LoVo (cell line): ENCODE measurements at regions not wholly inside any gene's neighbourhood (a gene's known extent, or its start where the extent isn't known, plus 50 kb on each side); places are given as distances from the start of the nearest gene placed in this dataset.

Experiments used
- DNase-seq: peaks from one replicate; pipeline ENCODE4 v3.0.0-alpha.2; 2016; ENCODE audit warnings: low spot score

DNA sequence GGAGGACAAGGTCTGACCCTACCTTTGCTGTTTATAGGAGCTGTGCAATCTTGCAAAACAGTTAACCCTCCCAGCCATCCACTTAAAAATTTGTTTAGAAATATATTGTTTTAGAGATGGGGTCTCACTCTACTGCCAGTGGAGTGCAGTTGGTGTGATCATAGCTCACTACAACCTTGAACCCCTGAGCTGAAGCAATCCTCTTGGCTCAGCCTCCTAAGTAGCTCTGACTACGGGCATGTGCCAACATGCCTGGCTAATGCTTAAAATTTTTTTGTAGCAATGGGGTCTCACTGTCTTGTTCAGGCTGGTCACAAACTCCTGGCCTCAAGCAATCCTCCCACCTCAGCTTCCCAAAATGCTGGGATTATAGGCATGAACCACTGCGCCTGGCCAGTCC is 120.2 kb upstream of the PJA2 start:
- DNase-seq, result no peak

DNA sequence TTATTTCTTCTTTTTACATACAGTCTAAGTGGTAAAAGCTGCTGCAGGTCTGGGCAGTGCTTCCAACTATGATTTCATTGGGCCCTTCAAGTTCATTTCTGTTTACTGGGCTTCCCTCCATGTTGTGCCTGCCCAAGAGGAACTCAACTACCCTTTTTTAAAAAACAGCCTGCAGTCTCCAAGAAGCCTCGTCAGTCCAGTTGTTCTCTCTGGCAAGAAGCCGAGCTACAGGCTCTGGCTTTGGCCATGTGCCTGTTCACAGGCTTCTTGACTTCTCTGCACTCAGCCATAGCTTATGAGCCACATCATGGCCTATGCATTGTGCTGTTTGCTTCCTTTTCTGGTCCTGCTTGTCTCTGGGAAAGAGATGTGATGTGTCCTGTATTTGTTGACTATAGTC is 119.7 kb upstream of the PJA2 start:
- DNase-seq, result no peak

DNA sequence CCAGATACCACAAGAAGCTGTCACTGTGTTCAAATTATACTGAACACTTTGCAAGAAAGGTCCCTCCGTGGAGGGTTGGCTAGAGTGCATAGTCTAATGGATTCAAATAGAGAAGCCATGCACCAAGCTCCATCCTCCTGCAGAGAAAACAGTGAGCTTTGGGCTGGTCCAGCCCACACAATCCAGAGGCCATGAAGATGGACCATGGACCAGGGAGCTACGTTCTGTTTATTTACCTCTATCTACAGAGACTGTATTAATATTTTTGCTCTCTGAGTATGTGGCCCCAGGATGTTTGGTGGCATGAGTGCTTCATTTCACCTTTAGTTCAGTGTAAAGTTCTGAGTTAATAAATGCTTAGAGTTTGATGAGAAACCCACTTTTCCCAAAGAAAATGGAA is 114.8 kb upstream of the PJA2 start:
- DNase-seq, result no peak

DNA sequence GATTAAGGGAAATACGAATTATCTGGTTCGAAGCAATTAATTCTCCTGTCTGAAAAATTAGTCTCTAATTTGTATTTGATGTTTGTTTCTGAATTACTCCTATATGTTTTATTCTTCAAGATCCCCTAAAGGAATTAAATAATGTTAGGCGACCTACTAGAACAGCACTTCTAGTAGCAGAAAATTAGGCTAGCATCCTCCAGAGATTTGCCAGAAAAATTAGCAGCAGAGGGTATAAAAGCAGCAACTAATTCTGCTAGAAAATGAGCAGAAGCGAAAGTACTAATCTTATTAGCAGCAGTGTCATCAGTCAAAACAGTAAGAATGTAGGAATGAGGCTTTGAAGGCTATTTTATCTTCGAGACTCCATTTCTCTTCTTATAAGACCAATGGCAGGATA is 114.3 kb upstream of the PJA2 start:
- no peak for DNase-seq

DNA sequence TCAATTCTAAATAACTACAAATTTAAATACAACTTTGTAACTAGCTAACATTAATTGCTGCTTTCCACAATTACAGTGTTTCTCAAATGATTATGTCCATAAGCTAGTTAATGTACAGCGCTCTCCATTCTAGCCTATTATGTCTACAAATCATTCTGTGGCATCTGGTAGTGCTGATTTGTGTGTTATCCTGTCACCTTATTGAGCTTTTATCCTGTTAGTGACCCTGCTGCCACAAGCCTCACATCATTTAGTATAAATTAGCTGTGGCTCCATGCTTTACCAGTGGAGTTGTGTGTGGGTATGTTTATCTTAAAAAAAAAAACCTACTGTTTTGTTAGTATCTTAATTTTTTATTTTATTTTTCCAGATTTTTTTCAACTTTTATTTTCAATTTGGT is 112.6 kb upstream of the PJA2 start:
- DNase-seq, result no peak

DNA sequence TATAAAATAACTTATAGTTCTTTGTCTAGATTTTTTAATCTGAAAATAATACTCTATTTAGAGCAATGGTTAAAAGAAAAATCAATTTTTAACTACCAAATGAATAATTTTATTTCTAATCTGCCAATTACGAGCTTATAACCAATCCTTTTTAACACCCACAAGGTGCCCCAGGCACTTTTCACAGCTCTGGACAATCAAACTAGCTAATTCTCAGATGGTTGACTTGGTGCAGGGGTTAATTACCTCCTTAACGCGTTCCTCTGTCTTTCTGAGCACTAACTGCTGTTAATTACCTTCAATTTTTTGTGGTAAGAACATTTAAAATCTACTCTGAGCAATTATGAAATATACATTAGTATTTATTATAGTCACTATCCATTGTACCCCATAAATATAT is 109.6 kb upstream of the PJA2 start:
- DNase-seq, result no peak

DNA sequence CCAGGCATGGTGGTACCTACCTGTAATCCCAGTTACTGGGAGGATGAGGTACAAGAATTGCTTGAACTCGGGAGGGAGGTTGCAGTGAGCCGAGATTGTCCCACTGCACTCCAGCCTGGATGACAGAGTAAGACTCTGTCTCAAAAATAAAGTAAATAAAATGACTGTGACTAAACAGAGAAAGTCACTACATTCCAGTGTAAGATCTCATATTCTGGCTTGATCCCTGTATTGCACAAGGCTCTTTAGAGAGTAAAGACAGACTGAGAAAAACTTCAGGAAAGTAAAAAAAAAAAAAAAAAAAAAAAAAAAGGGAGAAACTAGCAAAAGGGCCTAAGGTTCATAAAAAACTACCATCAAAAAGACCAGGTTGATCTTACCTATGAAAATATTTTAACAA is 106.6 kb upstream of the PJA2 start:
- no peak for DNase-seq

DNA sequence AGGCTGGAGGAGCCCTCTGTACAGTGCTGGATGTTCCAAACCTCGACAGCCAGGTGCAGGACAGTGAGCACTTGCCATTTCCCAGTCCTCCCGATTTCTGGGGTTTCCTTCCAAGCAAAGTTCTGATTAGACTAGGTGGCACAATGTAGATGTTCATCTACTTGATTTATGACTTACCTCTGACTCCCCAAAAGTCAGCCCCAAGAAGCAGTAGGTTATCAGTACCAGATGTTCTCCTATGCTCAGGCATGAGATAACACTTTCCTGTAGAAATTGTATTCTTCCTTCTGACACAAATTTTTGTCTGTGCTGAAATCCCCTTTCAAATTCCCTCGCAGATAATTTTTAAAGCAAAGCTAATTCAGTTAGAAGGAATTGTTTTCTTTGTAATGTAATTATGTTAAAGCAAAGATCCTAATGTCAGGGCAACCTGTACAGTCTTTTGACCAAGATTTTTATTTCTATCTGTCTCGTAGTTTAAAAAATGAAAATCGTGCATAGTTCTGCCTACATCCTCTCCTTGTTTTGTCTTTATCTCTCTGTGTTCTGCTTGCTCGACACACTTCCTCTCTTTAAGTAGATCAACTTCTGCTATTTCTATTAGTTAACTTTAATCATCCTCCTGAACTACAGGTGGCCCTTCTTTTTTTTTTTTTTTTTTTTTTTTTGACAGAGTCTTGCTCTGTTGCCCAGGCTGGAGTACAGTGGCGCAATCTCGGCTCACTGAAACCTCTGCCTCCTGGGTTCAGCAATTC is 102.4 kb upstream of the PJA2 start:
- no peak for DNase-seq

DNA sequence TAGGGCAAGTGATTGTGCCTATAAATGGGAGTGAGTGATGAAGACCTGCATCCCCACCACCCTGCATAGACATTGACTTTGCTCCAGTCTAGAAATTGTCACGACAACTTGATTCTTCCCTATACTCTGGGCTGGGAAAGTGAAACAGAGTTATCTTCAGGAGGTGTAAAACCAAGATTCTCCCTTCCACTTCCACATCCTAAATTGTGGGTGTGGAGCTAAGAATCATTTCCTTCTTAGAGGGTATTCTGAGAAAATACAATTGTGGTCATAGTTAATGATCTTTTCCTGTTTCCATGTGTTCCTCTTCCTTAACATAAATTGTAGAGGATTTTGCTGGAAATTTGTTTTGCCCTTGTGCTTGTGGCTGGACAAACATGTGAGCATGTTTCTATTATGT is 96.8 kb upstream of the PJA2 start:
- no peak for DNase-seq

DNA sequence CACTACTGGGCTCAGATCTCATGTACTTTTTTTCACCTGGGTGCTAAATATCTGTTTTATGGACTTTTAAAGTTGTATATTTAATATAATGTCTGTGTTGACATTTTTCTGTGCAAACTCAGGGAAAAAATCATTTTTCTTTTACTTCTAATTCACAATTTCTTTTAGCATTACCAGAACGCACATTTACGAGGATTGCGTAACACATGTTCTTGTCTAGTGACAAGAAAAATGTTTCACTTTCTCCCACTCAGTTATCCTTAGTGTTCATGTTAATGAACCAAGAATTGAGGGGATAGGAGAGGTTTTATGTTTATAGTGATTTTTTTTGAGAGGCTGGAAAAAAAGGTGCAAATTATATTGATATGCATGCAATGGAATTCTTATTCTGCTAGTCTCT is 86.3 kb upstream of the PJA2 start:
- no peak for DNase-seq

DNA sequence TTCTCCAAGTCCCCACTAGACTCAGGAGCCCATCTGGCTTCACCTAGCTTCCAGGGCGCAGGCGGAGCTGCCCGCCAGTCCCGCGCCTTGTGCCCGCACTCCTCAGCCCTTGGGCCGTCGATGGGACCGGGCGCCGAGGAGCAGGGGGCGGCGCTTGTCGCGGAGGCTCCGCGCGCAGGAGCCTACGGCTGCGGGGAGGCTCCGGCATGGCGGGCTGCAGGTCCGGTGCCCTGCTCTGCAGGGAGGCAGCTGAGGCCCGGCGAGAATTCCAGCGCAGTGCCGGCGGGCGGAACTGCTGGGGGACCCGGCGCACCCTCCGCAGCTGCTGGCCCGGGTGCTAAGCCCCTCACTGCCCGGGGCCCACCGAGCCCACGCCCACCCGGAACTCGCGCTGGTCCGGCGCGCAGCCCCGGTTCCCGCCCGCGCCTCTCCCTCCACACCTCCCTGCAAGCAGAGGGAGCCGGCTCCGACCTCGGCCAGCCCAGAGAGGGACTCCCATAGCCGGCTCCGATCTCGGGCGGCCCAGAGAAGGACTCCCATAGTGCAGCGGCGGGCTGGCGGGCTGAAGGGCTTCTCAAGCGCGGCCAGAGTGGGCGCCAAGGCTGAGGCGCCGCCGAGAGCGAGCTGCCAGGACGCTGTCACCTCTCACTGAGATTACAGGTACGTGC is 78.1 kb upstream of the PJA2 start:
- no peak for DNase-seq

DNA sequence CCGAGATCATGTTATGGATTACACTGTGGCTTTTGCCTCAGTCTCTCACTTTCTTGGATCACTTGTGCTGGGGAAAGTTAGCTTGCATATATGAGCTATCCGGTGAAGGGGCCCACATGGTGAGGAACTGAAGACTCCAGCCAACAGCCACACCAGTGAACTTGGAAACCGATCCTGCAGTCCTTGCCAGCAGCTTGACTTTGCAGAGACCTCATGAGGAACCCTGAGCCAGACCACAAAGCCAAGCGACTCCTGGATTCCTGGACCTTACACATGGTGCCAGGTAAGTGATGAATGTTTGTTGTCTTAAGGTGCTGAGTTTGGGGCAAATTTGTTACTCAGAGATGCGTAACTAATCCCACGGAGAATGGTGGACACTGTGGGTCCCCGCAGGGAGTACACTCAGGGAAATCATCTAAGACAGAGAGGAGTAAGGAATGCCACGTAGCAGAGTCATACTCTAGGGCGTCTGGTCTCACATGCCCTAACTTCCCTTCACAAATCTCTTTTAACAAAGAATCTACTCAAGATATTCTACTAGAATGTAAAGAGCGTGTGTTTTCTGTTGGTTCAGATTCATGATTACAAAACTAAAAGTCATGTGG is 76.5 kb upstream of the PJA2 start:
- no peak for DNase-seq

DNA sequence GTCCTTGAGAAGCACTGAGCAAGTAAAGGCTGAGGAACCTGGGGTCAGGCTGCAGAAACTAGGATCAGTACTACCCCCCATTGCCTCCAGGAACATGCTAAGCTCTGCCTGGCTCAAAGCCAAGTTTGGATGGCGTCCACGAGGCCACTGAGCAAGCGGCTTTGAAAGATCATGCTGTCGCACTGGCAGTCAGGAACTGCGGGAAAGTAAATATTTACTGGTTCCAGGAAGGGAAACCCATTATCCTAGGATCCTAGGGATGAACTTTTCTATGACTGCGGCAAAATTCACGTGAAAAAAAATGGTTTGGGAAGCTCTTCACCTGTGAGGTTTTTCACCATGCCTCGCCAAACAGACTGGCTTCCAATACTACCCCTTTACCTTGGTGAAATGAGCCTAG is 75.3 kb upstream of the PJA2 start:
- peak; percentile 78 for DNase-seq

DNA sequence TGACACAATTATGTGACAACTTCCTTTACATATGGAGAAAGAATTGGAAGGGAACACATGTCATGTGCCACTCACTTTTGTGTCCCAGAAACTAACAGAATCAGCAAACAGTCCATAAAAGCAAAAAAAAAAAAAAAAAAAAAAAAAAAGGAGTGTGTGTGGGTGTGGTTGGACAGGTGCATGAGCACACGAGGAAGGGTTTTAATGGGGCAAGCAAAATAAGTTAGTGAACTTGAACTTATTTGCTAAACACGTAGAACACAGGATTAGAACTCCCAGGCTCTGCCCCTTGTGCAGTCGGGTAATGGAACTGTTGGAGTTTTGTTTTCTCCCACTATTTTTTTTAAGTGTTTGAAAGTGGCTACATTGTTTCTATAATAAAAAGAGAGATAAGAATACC is 74.8 kb upstream of the PJA2 start:
- no peak for DNase-seq

DNA sequence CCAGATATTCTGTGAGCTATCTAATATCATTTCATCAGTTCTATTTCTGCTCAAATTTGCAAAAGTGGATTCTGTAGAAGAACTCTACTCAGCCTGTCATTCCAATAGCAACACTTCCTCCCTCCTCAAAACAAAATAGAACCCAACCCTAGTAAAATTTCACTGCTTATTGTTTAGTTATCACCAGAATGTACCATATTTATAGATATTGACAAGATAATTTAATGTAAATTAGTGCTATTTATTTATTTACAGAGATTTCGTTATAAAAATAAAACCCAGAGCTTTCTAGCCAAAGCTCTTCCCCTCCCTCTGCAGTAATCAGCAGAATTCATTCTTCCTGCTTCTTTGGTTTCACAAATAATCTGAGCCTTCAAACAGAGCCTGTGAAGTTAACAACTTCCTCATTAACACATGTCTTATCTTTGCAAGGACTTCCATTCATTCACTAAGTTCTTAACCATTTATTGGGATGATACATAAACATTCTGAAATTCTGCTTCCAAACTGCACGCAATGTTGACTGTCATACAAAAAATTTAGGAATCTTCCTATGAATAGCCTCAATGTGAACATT is 73.7 kb upstream of the PJA2 start:
- no peak for DNase-seq

DNA sequence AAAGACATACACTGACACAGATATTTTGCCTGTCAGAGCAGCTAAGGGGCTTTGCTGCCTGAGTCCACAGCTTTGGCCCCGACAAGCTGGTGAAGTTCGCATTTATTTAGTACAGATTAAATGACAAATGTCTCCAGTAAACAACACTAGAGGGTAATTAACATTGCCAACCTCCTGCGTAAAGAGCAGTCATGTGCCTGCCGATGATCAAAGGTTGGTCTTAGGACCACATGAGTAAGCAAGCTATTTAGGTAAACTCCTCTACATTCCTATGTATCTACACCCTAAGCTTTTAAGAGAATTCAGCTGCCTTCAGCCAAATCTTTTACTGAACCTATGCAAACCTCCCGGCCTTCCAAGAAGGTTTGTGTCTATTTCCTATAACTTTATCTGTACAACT is 73.0 kb upstream of the PJA2 start:
- DNase-seq, result peak; percentile 33

DNA sequence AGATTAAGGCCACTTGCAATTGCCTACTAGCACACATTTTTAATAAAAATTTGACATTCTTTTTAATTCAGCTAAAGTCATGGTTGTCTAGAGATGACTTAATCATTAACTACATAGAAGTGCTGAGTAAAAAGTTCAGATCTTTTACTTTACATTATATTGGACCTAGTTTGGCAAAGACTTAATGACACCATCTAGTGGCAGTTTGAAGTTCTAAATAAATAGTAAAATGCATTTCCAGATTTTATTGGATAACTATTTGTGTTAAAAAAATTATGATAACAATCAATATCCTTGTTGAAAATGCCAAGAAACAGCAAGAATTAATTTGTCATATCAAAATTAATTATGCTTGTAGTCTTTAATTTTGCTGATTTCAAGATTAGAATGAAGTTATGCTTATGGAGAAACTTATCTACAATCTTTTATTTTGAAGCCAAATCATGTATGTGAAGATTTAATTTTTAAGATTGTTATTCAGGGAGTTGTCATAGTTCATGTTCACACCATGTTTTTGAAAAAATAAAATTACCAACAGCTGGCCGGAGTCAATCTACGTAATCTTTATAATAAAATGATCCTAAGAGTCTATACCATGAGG is 69.6 kb upstream of the PJA2 start:
- peak; percentile 51 for DNase-seq

DNA sequence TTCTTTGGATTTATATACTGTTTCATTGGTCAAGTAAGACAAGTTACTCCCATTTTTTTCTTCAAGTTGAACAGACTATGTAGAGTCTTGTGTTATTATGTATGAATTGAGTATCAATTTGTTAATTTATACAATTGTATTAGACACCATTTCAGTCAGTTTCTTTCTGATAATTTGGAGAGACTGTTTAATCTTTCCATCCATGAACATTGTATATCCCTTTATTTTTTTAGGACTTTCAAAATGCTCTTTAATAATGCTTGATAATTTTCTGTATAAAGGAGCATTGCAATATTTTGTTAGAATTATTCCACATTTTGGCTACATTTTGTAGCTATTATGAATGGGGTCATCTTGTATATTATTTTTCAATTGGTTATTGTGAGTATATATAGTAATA is 69.1 kb upstream of the PJA2 start:
- DNase-seq, result no peak

DNA sequence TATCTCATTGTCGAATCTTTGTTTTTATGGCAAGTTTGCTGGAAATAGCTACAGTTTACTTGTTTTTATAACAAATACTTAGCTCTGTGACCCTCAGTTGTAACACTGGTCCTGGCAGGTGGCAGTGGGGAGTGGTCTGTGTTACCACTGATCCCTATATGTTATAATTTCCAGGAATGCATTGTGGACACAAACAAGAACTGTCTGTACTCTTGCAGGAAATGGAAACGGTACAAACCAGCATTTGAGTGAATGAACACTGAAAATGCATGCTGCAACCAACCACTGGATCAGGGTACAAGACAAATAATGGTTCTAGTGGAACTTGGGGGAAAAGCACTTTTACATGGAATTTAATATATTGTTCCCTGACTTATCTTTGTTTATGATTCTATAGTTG is 66.5 kb upstream of the PJA2 start:
- DNase-seq, result no peak

DNA sequence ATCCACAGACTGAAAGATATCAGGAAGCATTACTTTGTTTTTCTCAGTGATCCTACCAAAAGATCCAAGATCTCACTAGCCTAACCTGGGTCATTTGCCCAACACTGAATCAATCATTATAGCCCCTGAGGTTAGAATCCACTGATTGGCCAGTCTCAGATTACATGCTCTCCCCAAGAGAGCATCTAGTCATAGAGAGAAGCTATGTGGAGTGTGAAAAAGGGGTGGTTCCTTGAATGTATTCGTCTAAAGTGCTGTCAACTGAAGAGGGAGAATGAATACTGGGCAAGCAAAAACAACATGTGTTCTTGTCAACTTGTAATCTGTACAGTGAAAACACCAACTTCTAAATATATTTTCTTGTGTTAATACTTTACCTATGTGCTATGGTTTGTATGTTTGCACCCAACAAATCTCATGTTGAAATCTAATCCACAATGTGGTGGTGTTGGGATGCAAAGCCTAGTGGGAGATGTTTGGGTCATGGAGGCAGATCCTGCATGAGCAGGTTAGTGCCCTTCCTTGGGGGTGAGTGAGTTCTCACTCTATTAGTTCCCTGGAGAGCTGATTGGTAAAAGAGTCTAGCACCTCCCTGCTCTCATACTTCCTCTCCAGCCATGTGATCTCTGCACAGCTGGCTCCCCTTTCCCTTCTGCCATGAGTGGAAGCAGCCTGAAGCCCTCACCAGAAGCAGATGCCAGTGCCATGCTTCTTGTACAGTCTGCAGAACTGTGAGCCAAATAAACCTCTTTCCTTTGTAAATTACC is 60.3 kb upstream of the PJA2 start:
- no peak for DNase-seq

DNA sequence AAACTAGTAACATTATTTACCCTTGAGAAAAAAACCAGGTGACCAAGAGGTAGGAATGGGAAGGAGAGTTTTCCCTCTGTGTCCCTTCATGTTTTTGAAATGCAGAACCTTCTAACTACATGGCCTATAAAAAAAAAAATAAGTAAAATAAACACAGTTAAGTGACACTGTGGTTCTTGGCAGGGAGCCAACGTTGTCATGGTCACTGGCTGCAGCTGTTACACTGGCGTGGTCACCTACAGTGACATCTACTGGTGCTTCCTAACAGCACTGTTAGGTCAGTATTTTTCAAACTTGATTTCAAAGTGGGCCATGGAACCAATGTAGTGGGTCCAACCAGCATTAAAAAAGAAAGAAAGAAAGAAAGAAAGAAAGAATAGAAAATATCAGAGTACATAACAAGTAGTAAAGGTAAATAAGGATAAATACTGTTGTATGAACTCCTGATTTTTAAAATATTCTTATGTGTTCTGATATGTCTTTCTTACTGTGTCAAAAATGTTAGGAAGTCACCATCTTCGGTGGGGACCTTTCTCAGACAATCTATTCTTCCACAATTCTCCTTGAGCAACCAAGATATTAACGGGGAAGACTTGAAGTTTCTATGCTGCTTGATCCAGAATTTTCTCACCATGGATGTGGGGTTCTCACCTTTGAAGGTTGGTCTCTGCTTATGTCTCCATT is 59.1 kb upstream of the PJA2 start:
- peak; percentile 92 for DNase-seq

DNA sequence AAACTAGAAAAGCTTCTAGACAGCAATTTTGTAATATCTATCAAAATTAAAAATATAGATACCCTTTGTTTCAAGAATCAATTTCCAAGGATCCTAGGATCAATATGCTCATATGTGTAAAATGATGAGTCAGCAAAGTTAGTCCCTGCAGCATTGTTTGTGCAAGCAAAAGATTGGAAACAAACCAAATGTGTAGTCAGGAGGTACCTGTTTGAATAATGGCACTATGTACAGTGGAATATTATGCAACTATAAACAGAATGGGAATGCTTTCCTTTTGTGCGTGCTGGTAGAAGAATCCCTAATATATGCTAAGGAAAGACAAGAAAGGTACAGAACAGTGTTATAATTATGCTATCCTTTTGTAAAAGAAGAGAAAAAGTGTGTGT is 58.5 kb upstream of the PJA2 start:
- no peak for DNase-seq
